ENCODE measurements at regions not wholly inside any gene's neighbourhood (a gene's known extent, or its start where the extent isn't known, plus 50 kb on each side); places are given as distances from the start of the nearest gene placed in this dataset.

DNA sequence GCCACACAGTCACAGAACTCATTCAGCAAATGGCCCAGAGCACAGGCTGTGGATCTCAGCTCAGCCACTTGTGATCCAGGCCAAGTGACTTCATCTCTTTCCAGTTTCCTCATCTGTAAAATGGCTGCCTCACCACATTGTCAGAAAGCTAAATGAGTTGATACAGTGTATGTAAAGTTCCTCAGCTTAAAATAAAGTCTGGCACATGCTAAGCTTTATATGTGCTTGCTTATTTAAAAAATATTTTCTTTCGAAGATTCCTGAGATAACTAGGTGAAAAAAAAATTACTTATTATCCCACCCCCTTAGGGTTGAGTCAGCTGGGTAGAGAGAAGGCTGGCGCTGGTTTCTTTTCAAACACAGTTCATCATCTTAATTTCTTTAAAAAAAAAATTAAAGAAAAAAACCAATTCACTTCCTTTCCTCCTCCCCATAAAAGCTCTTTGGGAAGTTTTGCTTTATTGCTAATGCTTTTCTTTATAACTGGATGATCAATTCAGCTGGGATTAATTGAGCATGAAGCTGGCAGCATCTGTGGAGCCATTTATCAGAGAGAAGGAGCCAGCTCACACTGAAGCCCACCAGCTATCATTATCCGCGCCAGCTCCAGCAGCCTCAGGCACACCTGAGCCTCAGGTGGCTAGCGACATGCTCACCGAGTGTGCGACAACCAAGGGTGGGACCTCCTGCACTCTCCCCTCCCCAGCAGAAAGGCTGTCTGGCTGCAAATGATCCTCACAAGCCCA lies 354.9 kb downstream of the FOXO1 start:
- no peak overlapping the region for H3K4me2 ChIP-seq (ENCODE audit: low read length)
- H3F3A ChIP-seq (ENCODE audit: control insufficient read depth, insufficient read depth), result no peaks in the 10 kb centered on the region
- H3K27ac ChIP-seq (ENCODE audit: low read depth, low read length), result no peak overlapping the region
- peaks cover 12% of the 10 kb centered on the region for H3K9me3 ChIP-seq (ENCODE audit: control insufficient read depth, insufficient read depth, low read length)
- no peaks in the 10 kb centered on the region for H3K36me3 ChIP-seq (ENCODE audit: control insufficient read depth, low read length)
- H3K79me2 ChIP-seq (ENCODE audit: control insufficient read depth, low read length), result no peaks in the 10 kb centered on the region
- peaks cover 20% of the 10 kb centered on the region for H3K27me3 ChIP-seq (ENCODE audit: control insufficient read depth, low read length)
- H4K20me1 ChIP-seq (ENCODE audit: control insufficient read depth, insufficient read depth, low read depth, low read length), result no peaks in the 10 kb centered on the region
- 0 out of 2 replicates have a peak, but pooled peaks cover 1% of the 10 kb centered on the region for H3K4me1 ChIP-seq (ENCODE audit: control insufficient read depth, low read length)
- no peak for TF ChIP-seq EZH2phosphoT487 (IDR thresholded peaks at IDR 0.05; ENCODE audit: borderline replicate concordance, low read length)
- TF ChIP-seq, protein P1, sequence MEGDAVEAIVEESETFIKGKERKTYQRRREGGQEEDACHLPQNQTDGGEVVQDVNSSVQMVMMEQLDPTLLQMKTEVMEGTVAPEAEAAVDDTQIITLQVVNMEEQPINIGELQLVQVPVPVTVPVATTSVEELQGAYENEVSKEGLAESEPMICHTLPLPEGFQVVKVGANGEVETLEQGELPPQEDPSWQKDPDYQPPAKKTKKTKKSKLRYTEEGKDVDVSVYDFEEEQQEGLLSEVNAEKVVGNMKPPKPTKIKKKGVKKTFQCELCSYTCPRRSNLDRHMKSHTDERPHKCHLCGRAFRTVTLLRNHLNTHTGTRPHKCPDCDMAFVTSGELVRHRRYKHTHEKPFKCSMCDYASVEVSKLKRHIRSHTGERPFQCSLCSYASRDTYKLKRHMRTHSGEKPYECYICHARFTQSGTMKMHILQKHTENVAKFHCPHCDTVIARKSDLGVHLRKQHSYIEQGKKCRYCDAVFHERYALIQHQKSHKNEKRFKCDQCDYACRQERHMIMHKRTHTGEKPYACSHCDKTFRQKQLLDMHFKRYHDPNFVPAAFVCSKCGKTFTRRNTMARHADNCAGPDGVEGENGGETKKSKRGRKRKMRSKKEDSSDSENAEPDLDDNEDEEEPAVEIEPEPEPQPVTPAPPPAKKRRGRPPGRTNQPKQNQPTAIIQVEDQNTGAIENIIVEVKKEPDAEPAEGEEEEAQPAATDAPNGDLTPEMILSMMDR (IDR thresholded peaks at IDR 0.05; ENCODE audit: low read depth, low read length, poor library complexity, severe bottlenecking), result no peak
- no peak overlapping the region for H3K4me3 ChIP-seq (ENCODE audit: low read length)
- H3K9me2 ChIP-seq (replicated peaks; ENCODE audit: control insufficient read depth, low read length), result no peaks in the 10 kb centered on the region

DNA sequence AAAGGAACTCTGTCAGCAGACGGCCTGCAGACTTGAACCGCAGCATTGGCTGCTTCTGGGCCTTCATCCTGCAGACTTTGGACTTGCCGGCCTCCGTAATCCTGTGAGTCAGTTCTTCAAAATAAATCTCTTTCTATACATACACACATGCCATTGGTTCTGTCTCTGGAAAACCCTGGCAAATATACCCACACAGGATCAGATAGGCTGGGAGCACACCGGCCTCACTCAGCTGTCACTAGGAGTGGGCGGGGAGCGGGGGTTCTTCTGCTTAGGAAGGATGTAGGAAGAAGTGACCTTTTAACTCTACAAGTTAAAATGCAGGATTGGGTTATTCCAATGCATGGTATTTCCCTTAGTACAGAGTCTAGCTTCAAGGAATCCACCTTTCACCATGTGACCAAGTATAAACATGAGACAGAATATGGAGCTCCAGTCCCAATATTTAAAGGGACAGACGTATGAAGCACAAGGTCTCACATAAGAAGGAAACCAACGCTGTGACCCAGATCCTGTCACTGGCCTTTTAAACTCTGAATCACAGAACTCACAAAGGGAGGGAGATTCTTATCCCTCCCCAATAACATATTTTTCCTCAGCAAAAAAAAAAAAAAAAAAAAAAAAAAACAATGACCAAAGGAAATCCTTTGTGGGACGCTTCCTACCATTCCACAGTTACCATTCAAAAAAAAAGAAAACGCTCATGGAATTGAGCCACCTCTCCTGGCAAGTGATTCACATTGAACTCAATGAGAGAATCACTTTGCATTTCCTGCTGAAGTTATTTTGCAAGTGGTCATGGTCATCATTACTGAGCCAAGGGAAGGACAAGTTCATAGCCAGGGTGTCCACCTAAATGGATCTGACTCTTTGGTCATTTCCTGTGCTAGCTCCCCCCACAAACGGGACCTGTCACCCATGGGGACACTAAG lies 352.9 kb downstream of the FOXO1 start:
- Histone ChIP-seq H3K36me3 (ENCODE audit: control insufficient read depth, low read length) (no peaks in the 10 kb centered on the region), H3K4me1 (ENCODE audit: control insufficient read depth, low read length) (peaks cover 16% of the 10 kb centered on the region), H3K27me3 (ENCODE audit: control insufficient read depth, low read length) (peaks cover 29% of the 10 kb centered on the region), H3K27ac (ENCODE audit: low read depth, low read length) (no peak overlapping the region), H3K4me3 (ENCODE audit: low read length) (no peak overlapping the region), H4K20me1 (ENCODE audit: control insufficient read depth, insufficient read depth, low read depth, low read length) (no peaks in the 10 kb centered on the region), H3K4me2 (ENCODE audit: low read length) (no peak overlapping the region), H3K9me2 (replicated peaks; ENCODE audit: control insufficient read depth, low read length) (no peaks in the 10 kb centered on the region), H3F3A (ENCODE audit: control insufficient read depth, insufficient read depth) (no peaks in the 10 kb centered on the region), H3K9me3 (ENCODE audit: control insufficient read depth, insufficient read depth, low read length) (no peaks in the 10 kb centered on the region), H3K79me2 (ENCODE audit: control insufficient read depth, low read length) (no peaks in the 10 kb centered on the region)
- no peak for TF ChIP-seq EZH2phosphoT487 (IDR thresholded peaks at IDR 0.05; ENCODE audit: borderline replicate concordance, low read length)
- TF ChIP-seq, protein P1 (IDR thresholded peaks at IDR 0.05; ENCODE audit: low read depth, low read length, poor library complexity, severe bottlenecking), result no peak

DNA sequence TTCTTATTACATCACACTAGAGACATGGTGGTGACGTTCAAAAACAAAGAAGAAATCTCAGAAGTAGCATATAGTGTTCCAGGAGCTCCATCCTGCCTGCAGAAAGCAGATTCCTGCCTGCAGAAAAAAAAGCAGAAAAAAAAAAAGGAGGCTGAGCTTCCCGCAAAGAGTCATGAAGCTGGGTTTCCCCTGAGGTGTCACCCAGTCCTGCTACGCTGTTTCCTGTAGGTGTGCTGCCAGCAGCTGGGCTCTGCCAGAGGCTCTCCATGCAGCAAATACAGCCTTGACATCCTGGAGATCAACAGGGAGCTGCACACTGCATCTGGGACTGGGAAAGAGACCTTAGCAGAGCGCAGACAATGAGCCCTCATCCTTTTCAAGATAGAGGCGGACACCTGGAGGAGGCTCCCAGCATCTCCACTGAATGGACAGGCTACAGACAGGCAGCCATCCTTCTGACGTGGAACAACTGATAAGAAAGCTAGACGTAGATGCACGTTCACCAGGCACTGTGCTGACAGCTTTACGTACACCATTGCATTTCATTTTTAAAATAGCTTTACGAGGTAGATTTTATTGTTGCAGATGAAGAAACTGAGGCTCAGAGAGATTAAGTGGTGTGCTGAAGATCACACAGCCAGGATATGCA lies 350.9 kb downstream of the FOXO1 start:
- Histone ChIP-seq H3K27ac (ENCODE audit: low read depth, low read length) (no peak overlapping the region), H3K9me2 (replicated peaks; ENCODE audit: control insufficient read depth, low read length) (no peaks in the 10 kb centered on the region), H3K36me3 (ENCODE audit: control insufficient read depth, low read length) (no peaks in the 10 kb centered on the region), H3F3A (ENCODE audit: control insufficient read depth, insufficient read depth) (no peaks in the 10 kb centered on the region), H3K4me2 (ENCODE audit: low read length) (no peak overlapping the region), H3K4me1 (ENCODE audit: control insufficient read depth, low read length) (peaks cover 27% of the 10 kb centered on the region), H3K9me3 (ENCODE audit: control insufficient read depth, insufficient read depth, low read length) (no peaks in the 10 kb centered on the region), H4K20me1 (ENCODE audit: control insufficient read depth, insufficient read depth, low read depth, low read length) (no peaks in the 10 kb centered on the region), H3K27me3 (ENCODE audit: control insufficient read depth, low read length) (peaks cover 31% of the 10 kb centered on the region), H3K4me3 (ENCODE audit: low read length) (no peak overlapping the region), H3K79me2 (ENCODE audit: control insufficient read depth, low read length) (no peaks in the 10 kb centered on the region)
- TF ChIP-seq, protein P1 (IDR thresholded peaks at IDR 0.05; ENCODE audit: low read depth, low read length, poor library complexity, severe bottlenecking), result no peak
- no peak for TF ChIP-seq EZH2phosphoT487 (IDR thresholded peaks at IDR 0.05; ENCODE audit: borderline replicate concordance, low read length)
